GM12878 (cell line): ENCODE measurements at regions not wholly inside any gene's neighbourhood (a gene's known extent, or its start where the extent isn't known, plus 50 kb on each side); places are given as distances from the start of the nearest gene placed in this dataset.

ENCODE experiments used
- ASH2L ChIP-seq: fragments of 300-600, 200-600 bp; sonication (generic); IDR thresholded peaks from 2 replicates; pipeline ENCODE4 v1.6.1; 2017; ENCODE audit warnings: low read depth, mild to moderate bottlenecking, borderline replicate concordance
- ATF7 ChIP-seq: fragments of 450-650 bp; IDR thresholded peaks from 2 replicates; pipeline ENCODE4 v1.6.1; 2016; ENCODE audit warnings: low read depth, mild to moderate bottlenecking
- CBFB ChIP-seq: IDR thresholded peaks from 2 replicates; pipeline ENCODE4 v1.6.1; 2016; ENCODE audit warnings: antibody characterized with exemption, low read depth
- CREM ChIP-seq: IDR thresholded peaks from 2 replicates; pipeline ENCODE4 v1.6.1; 2014; ENCODE audit warnings: antibody characterized with exemption, low read depth
- FOXM1 ChIP-seq: IDR thresholded peaks from 2 replicates; pipeline ENCODE4 v1.6.1; 2012; ENCODE audit warnings: low read depth, mild to moderate bottlenecking, inconsistent platforms, low read length, moderate library complexity
- GABPA ChIP-seq: IDR thresholded peaks from 2 replicates; pipeline ENCODE4 v1.6.1; 2014; ENCODE audit warnings: antibody characterized with exemption, low read depth, mild to moderate bottlenecking, inconsistent platforms
- HDAC6 ChIP-seq: fragments of 200-600 bp; sonication (generic); IDR thresholded peaks from one replicate; pipeline ENCODE4 v1.8.0; 2017; ENCODE audit warnings: antibody characterized with exemption; ENCODE audit not compliant: unreplicated experiment
- KDM1A ChIP-seq: fragments of 200-600 bp; sonication (generic); IDR thresholded peaks from 2 replicates; pipeline ENCODE4 v1.6.1; 2016; ENCODE audit warnings: borderline replicate concordance
- MTA2 ChIP-seq: fragments of 450-650 bp; IDR thresholded peaks from 2 replicates; pipeline ENCODE4 v1.6.1; 2016; ENCODE audit warnings: low read depth, mild to moderate bottlenecking, moderate library complexity
- NR2C2 ChIP-seq: IDR thresholded peaks from 2 replicates; pipeline ENCODE4 v1.6.1; 2011; ENCODE audit warnings: borderline replicate concordance, low read depth; ENCODE audit not compliant: control insufficient read depth, insufficient read length
- PAX5 ChIP-seq: IDR thresholded peaks from 2 replicates; pipeline ENCODE4 v1.6.1; 2011; ENCODE audit warnings: low read depth, low read length, borderline replicate concordance
- PML ChIP-seq: IDR thresholded peaks from 2 replicates; pipeline ENCODE4 v1.6.1; 2012; ENCODE audit warnings: low read length, inconsistent platforms
- RELA ChIP-seq: fragments of 450-650 bp; IDR thresholded peaks from 2 replicates; pipeline ENCODE4 v1.8.0; 2014; ENCODE audit warnings: borderline replicate concordance; ENCODE audit not compliant: partially characterized antibody
- STAT1 ChIP-seq: fragments of 450-650 bp; conservative IDR thresholded peaks from 2 replicates; pipeline ENCODE4 v1.6.1; 2014; ENCODE audit warnings: antibody characterized with exemption, mild to moderate bottlenecking
- SUPT20H ChIP-seq: IDR thresholded peaks from 2 replicates; pipeline ENCODE4 v1.6.1; 2011; ENCODE audit warnings: low read depth, mild to moderate bottlenecking, low read length, moderate library complexity, borderline replicate concordance; ENCODE audit not compliant: control insufficient read depth
- TAF1 ChIP-seq: IDR thresholded peaks from 2 replicates; pipeline ENCODE4 v1.6.1; 2011; ENCODE audit warnings: mild to moderate bottlenecking, low read depth, low read length, borderline replicate concordance
- ZNF384 ChIP-seq: IDR thresholded peaks from 2 replicates; pipeline ENCODE4 v1.6.1; 2012; ENCODE audit warnings: low read depth, mild to moderate bottlenecking, low read length, improper control_type of control experiment, borderline replicate concordance
- TF ChIP-seq, protein P1 (sequence below): fragments of 450-650 bp; IDR thresholded peaks from 2 replicates; pipeline ENCODE4 v1.6.1; 2017; ENCODE audit warnings: mild to moderate bottlenecking, moderate library complexity
- TF ChIP-seq, protein P2 (sequence below): IDR thresholded peaks from 2 replicates; pipeline ENCODE4 v1.6.1; 2012; ENCODE audit warnings: low read depth, low read length, improper control_type of control experiment
- TF ChIP-seq, protein P3 (sequence below): IDR thresholded peaks from 2 replicates; pipeline ENCODE4 v1.6.1; 2012; ENCODE audit warnings: improper control_type of control experiment, low read depth, low read length; ENCODE audit not compliant: insufficient replicate concordance
- TF ChIP-seq, protein P4 (sequence below): fragments of 450-650 bp; IDR thresholded peaks from 2 replicates; pipeline ENCODE4 v1.6.1; 2016; ENCODE audit warnings: mild to moderate bottlenecking

DNA sequence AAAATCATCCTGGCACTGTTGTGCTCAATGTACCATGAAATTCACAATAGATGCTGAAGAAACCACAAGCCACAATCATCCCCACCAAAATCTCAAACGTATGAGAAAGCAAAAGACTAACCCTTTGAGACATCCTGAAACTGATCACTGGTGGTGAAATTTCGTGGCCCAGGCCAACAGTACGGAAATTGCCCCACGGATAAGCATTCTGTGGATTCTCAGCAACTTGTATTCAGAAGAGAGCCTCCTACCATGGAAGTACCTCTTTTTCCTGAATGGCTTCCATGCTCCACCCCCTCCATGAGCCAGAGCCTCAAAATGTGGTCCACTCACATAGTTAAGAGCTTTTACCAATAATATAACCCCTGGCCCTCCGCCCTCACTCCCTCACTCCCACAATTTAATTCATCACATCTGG is 163.9 kb upstream of the AUTS2 start (continued):
- no peak for TF ChIP-seq ASH2L
- TF ChIP-seq TAF1, result no peak
- TF ChIP-seq PML, result no peak
- TF ChIP-seq, protein P1, sequence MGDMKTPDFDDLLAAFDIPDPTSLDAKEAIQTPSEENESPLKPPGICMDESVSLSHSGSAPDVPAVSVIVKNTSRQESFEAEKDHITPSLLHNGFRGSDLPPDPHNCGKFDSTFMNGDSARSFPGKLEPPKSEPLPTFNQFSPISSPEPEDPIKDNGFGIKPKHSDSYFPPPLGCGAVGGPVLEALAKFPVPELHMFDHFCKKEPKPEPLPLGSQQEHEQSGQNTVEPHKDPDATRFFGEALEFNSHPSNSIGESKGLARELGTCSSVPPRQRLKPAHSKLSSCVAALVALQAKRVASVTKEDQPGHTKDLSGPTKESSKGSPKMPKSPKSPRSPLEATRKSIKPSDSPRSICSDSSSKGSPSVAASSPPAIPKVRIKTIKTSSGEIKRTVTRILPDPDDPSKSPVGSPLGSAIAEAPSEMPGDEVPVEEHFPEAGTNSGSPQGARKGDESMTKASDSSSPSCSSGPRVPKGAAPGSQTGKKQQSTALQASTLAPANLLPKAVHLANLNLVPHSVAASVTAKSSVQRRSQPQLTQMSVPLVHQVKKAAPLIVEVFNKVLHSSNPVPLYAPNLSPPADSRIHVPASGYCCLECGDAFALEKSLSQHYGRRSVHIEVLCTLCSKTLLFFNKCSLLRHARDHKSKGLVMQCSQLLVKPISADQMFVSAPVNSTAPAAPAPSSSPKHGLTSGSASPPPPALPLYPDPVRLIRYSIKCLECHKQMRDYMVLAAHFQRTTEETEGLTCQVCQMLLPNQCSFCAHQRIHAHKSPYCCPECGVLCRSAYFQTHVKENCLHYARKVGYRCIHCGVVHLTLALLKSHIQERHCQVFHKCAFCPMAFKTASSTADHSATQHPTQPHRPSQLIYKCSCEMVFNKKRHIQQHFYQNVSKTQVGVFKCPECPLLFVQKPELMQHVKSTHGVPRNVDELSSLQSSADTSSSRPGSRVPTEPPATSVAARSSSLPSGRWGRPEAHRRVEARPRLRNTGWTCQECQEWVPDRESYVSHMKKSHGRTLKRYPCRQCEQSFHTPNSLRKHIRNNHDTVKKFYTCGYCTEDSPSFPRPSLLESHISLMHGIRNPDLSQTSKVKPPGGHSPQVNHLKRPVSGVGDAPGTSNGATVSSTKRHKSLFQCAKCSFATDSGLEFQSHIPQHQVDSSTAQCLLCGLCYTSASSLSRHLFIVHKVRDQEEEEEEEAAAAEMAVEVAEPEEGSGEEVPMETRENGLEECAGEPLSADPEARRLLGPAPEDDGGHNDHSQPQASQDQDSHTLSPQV, result no peak
- peak; percentile 33; the same call in 1 of the 2 replicates for TF ChIP-seq MTA2
- TF ChIP-seq, protein P2, sequence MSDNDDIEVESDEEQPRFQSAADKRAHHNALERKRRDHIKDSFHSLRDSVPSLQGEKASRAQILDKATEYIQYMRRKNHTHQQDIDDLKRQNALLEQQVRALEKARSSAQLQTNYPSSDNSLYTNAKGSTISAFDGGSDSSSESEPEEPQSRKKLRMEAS, result no peak
- TF ChIP-seq, protein P3, sequence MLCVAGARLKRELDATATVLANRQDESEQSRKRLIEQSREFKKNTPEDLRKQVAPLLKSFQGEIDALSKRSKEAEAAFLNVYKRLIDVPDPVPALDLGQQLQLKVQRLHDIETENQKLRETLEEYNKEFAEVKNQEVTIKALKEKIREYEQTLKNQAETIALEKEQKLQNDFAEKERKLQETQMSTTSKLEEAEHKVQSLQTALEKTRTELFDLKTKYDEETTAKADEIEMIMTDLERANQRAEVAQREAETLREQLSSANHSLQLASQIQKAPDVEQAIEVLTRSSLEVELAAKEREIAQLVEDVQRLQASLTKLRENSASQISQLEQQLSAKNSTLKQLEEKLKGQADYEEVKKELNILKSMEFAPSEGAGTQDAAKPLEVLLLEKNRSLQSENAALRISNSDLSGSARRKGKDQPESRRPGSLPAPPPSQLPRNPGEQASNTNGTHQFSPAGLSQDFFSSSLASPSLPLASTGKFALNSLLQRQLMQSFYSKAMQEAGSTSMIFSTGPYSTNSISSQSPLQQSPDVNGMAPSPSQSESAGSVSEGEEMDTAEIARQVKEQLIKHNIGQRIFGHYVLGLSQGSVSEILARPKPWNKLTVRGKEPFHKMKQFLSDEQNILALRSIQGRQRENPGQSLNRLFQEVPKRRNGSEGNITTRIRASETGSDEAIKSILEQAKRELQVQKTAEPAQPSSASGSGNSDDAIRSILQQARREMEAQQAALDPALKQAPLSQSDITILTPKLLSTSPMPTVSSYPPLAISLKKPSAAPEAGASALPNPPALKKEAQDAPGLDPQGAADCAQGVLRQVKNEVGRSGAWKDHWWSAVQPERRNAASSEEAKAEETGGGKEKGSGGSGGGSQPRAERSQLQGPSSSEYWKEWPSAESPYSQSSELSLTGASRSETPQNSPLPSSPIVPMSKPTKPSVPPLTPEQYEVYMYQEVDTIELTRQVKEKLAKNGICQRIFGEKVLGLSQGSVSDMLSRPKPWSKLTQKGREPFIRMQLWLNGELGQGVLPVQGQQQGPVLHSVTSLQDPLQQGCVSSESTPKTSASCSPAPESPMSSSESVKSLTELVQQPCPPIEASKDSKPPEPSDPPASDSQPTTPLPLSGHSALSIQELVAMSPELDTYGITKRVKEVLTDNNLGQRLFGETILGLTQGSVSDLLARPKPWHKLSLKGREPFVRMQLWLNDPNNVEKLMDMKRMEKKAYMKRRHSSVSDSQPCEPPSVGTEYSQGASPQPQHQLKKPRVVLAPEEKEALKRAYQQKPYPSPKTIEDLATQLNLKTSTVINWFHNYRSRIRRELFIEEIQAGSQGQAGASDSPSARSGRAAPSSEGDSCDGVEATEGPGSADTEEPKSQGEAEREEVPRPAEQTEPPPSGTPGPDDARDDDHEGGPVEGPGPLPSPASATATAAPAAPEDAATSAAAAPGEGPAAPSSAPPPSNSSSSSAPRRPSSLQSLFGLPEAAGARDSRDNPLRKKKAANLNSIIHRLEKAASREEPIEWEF, result no peak
- no peak for TF ChIP-seq FOXM1
- TF ChIP-seq NR2C2, result no peak
- TF ChIP-seq KDM1A, result no peak
- 0 out of 2 replicates have a peak, but pooled peaks have one; percentile 49 for TF ChIP-seq CBFB
- no peak for TF ChIP-seq CREM
- TF ChIP-seq ZNF384, result no peak
- TF ChIP-seq PAX5, result peak; percentile 64; the same call in 1 of the 2 replicates
- TF ChIP-seq SUPT20H, result no peak
- TF ChIP-seq GABPA, result no peak
- TF ChIP-seq STAT1, result no peak
- TF ChIP-seq, protein P4, sequence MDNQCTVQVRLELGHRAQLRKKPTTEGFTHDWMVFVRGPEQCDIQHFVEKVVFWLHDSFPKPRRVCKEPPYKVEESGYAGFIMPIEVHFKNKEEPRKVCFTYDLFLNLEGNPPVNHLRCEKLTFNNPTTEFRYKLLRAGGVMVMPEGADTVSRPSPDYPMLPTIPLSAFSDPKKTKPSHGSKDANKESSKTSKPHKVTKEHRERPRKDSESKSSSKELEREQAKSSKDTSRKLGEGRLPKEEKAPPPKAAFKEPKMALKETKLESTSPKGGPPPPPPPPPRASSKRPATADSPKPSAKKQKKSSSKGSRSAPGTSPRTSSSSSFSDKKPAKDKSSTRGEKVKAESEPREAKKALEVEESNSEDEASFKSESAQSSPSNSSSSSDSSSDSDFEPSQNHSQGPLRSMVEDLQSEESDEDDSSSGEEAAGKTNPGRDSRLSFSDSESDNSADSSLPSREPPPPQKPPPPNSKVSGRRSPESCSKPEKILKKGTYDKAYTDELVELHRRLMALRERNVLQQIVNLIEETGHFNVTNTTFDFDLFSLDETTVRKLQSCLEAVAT, result no peak
- TF ChIP-seq HDAC6, result no peak
- TF ChIP-seq ATF7, result no peak
- no peak for TF ChIP-seq RELA
